HCT116 (cell line): ENCODE measurements at regions not wholly inside any gene's neighbourhood (a gene's known extent, or its start where the extent isn't known, plus 50 kb on each side); places are given as distances from the start of the nearest gene placed in this dataset.

Experiments
- ATAC-seq: fragments of 200-7000 bp; cut with Tn5 transposase; 2 replicates; pipeline ENCODE4 v1.9.1; 2020; ENCODE audit warnings: mild to moderate bottlenecking, moderate library complexity
- BruUV-seq: library from RNA; stranded (reverse); fragments of 400-500 nt; replicated peaks from 2 replicates; lab custom pipeline; 2021; lab: Mats Ljungman, UMichigan
- CTCF ChIA-PET: fragments of 300-600 bp; sonication (Branson Sonifier 250); formaldehyde crosslinking; loops from one replicate; lab custom pipeline; 2021; ENCODE audit warnings: antibody characterized with exemption; lab: Charles Lee
- POLR2A ChIA-PET: fragments of 300-600, 350-600 bp; sonication (Branson Sonifier 250); formaldehyde crosslinking; loops from one replicate; lab custom pipeline; 2021; ENCODE audit warnings: antibody characterized with exemption; lab: Charles Lee
- RAD21 ChIA-PET, 2 experiments: fragments of 300-600 bp; sonication (Branson Sonifier 250); formaldehyde crosslinking; loops; one replicate each; lab custom pipeline; 2023; ENCODE audit warnings: low total read pairs in 2 of 2; ENCODE audit not compliant: uncharacterized antibody in 2 of 2, unreplicated experiment in 2 of 2, low non-redundant PET in 1 of 2; lab: Charles Lee
- DNase-seq: peaks from one replicate; pipeline ENCODE4 v3.0.0-alpha.2; 2010; ENCODE audit warnings: low read depth, low spot score
- H2AFZ ChIP-seq: fragments of 200-600 bp; shearing (Covaris generic), sonication (generic); 2 replicates; pipeline ENCODE4 v1.6.1; 2017; ENCODE audit warnings: low read depth, mixed run types, mixed read lengths, antibody characterized with exemption, low read length; ENCODE audit not compliant: poor library complexity, severe bottlenecking
- H3K27ac ChIP-seq: 2 replicates; pipeline ENCODE4 v1.5.1; 2012; ENCODE audit warnings: low read depth, low read length
- H3K27me3 ChIP-seq: fragments of 200-600 bp; sonication (generic); 2 replicates; pipeline ENCODE4 v1.6.1; 2016; ENCODE audit warnings: mixed run types, low read length, mixed read lengths; ENCODE audit not compliant: insufficient read depth
- H3K36me3 ChIP-seq, 2 experiments: fragments of 200-500 bp in 1 of 2; fragments of 200-600 bp in 1 of 2; sonication (Bioruptor generic) in 1 of 2; sonication (generic) in 1 of 2; 2 replicates each; pipeline versions ENCODE4 v1.5.1 to v1.6.1; 2014 to 2016; ENCODE audit warnings: low read length in 2 of 2, inconsistent platforms in 1 of 2, mixed read lengths in 1 of 2, mixed run types in 1 of 2; ENCODE audit not compliant: insufficient read depth in 2 of 2, control insufficient read depth in 1 of 2
- H3K4me1 ChIP-seq, 2 experiments: fragments of 200-600 bp in 1 of 2; sonication (generic) in 1 of 2; 2 replicates each; pipeline versions ENCODE4 v1.5.1 to v1.6.1; 2012 to 2017; ENCODE audit warnings: low read length in 2 of 2, inconsistent platforms in 1 of 2, mild to moderate bottlenecking in 1 of 2, mixed read lengths in 1 of 2, mixed run types in 1 of 2, moderate library complexity in 1 of 2; ENCODE audit not compliant: insufficient read depth in 2 of 2, control insufficient read depth in 1 of 2
- H3K4me2 ChIP-seq: fragments of 200-600 bp; sonication (generic); 2 replicates; pipeline ENCODE4 v1.6.1; 2017; ENCODE audit warnings: mixed run types, low read length, mixed read lengths
- H3K4me3 ChIP-seq, 2 experiments: fragments of 200-600 bp in 1 of 2; sonication (generic) in 1 of 2; replicated peaks in 1 of 2; 2 replicates each; pipeline ENCODE4 v1.5.1; 2011 to 2016; ENCODE audit warnings: low read length in 2 of 2, control low read depth in 1 of 2, low read depth in 1 of 2, mild to moderate bottlenecking in 1 of 2, mixed read lengths in 1 of 2, mixed run types in 1 of 2
- H3K79me2 ChIP-seq: fragments of 200-600 bp; sonication (generic); 2 replicates; pipeline ENCODE4 v1.6.1; 2017; ENCODE audit warnings: mild to moderate bottlenecking, mixed run types, low read length, moderate library complexity, mixed read lengths; ENCODE audit not compliant: insufficient read depth
- H3K9ac ChIP-seq: fragments of 200-600 bp; sonication (generic); 2 replicates; pipeline ENCODE4 v1.6.1; 2016; ENCODE audit warnings: low read length, mixed read lengths
- H3K9me2 ChIP-seq: fragments of 200-600 bp; sonication (generic), shearing (Covaris generic); 2 replicates; pipeline ENCODE4 v1.6.1; 2017; ENCODE audit warnings: mixed run types, mild to moderate bottlenecking, moderate library complexity; ENCODE audit not compliant: insufficient read depth
- H3K9me3 ChIP-seq, 2 experiments: fragments of 200-500 bp in 1 of 2; fragments of 200-600 bp in 1 of 2; sonication (Bioruptor generic) in 1 of 2; sonication (generic) in 1 of 2; 2 replicates each; pipeline ENCODE4 v1.6.1; 2014 to 2017; ENCODE audit warnings: low read length in 2 of 2, mixed read lengths in 2 of 2, inconsistent platforms in 1 of 2, low read depth in 1 of 2, mild to moderate bottlenecking in 1 of 2, mixed run types in 1 of 2, moderate library complexity in 1 of 2; ENCODE audit not compliant: control insufficient read depth in 1 of 2, insufficient read depth in 1 of 2
- H4K20me1 ChIP-seq: fragments of 200-600 bp; sonication (generic), shearing (Covaris generic); 2 replicates; pipeline ENCODE4 v1.6.1; 2017; ENCODE audit warnings: mixed run types, mild to moderate bottlenecking, moderate library complexity; ENCODE audit not compliant: insufficient read depth
- ELF1 ChIP-seq: IDR thresholded peaks from 2 replicates; pipeline ENCODE4 v1.6.1; 2012; ENCODE audit warnings: low read depth, borderline replicate concordance
- EZH2phosphoT487 ChIP-seq: fragments of 200-600 bp; IDR thresholded peaks from 2 replicates; pipeline ENCODE4 v1.6.1; 2018; ENCODE audit warnings: antibody characterized with exemption, borderline replicate concordance
- FOSL1 ChIP-seq: IDR thresholded peaks from 2 replicates; pipeline ENCODE4 v1.6.1; 2012; ENCODE audit warnings: low read depth
- JUND ChIP-seq: IDR thresholded peaks from 2 replicates; pipeline ENCODE4 v1.6.1; 2012
- MAX ChIP-seq: IDR thresholded peaks from 2 replicates; pipeline ENCODE4 v1.6.1; 2012
- POLR2AphosphoS5 ChIP-seq: IDR thresholded peaks from 2 replicates; pipeline ENCODE4 v1.6.1; 2011; ENCODE audit warnings: mild to moderate bottlenecking, low read depth, low read length, moderate library complexity
- REST ChIP-seq: IDR thresholded peaks from 2 replicates; pipeline ENCODE4 v1.6.1; 2012; ENCODE audit warnings: low read depth
- SP1 ChIP-seq: IDR thresholded peaks from 2 replicates; pipeline ENCODE4 v1.6.1; 2012; ENCODE audit warnings: low read depth
- SRF ChIP-seq: IDR thresholded peaks from 2 replicates; pipeline ENCODE4 v1.6.1; 2012; ENCODE audit warnings: low read depth
- TCF7L2 ChIP-seq: IDR thresholded peaks from 2 replicates; pipeline ENCODE4 v1.7.0; 2011; ENCODE audit warnings: borderline replicate concordance, inconsistent platforms; ENCODE audit not compliant: insufficient read depth, insufficient read length; ENCODE audit errors: extremely low read depth
- ZBTB33 ChIP-seq: IDR thresholded peaks from 2 replicates; pipeline ENCODE4 v1.6.1; 2011; ENCODE audit warnings: mild to moderate bottlenecking, low read length, moderate library complexity; ENCODE audit not compliant: insufficient replicate concordance; ENCODE audit errors: extremely low read depth
- ZNF274 ChIP-seq: fragments of 200-500 bp; sonication (Bioruptor generic); IDR thresholded peaks from 2 replicates; pipeline ENCODE4 v1.6.1; 2014; ENCODE audit warnings: mild to moderate bottlenecking, low read depth, low read length, inconsistent platforms
- intact Hi-C: fragments of 100-400 bp; cut with micrococcal nuclease; formaldehyde crosslinking; loops from 2 replicates; pipeline ENCODE4 v1.10.0; 2022

- no peaks in the 10 kb centered on the region for H3K9me2 ChIP-seq
- no peak for DNase-seq
- no peaks in the 10 kb centered on the region for H3K27me3 ChIP-seq
- no peaks in the 10 kb centered on the region for H3K79me2 ChIP-seq
- intact Hi-C loops: no loop called here
- no TSS peak for BruUV-seq
- ChIA-PET CTCF (no interaction called here), RAD21 (no interaction called here), POLR2A (no interaction called here)
- no peaks in the 10 kb centered on the region for H3K4me1 ChIP-seq
- TF ChIP-seq REST: no peak
- TF ChIP-seq SRF: no peak
- no peak for TF ChIP-seq ZNF274
- no peak for TF ChIP-seq EZH2phosphoT487
- TF ChIP-seq POLR2AphosphoS5: no peak
- no peak for TF ChIP-seq ELF1
- no peak for TF ChIP-seq FOSL1
- TF ChIP-seq JUND: no peak
- TF ChIP-seq SP1: no peak
- no peak for TF ChIP-seq MAX
- TF ChIP-seq ZBTB33: no peak
- TF ChIP-seq TCF7L2: no peak
- no peak overlapping the region for H3K4me2 ChIP-seq
- H2AFZ ChIP-seq: no peak overlapping the region
- H4K20me1 ChIP-seq: no peaks in the 10 kb centered on the region
- no peak overlapping the region for H3K4me3 ChIP-seq
- H3K9ac ChIP-seq: no peak overlapping the region
- H3K27ac ChIP-seq: no peak overlapping the region
- no peaks in the 10 kb centered on the region for H3K9me3 ChIP-seq
- ATAC-seq: no peak
- no peaks in the 10 kb centered on the region for H3K36me3 ChIP-seq
These were observed 293.6 kb downstream of the PLPP3 start for GRCh38 chr1:56285554-56286402.
